ENCODE measurements at regions not wholly inside any gene's neighbourhood (a gene's known extent, or its start where the extent isn't known, plus 50 kb on each side); places are given as distances from the start of the nearest gene placed in this dataset.
A peak's percentile ranks its signal among the peaks of the same experiment; 100 is the strongest.

DNA sequence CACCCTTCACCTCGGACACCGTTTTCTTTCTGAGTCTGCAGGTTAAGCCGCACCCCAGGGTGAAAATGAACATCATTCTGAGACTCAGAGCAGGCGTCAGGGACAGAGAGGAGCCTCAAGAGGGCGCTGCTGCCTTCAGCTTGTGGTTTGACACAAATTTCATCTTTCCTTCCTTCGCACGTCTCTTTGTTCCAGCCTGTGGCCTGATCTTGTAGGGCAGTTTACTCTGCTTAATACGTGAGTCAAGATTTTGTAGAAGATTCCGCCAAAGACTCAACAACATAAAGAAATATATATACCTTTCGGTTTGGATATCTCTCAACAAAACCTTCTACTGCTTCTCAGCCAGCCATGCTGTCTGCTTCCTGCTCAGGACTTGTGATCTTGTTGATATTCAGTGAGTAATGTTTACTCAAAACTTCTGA is 329.3 kb upstream of the OR4E1 start:
- ChIA-PET CTCF (interaction anchor here (0.7 to 2.4 kb wide), 11 partner anchors 10 to 567 kb away, joined by 3 to 9 read pairs (median 5); no protein-coding TSS in a partner anchor), POLR2A (interaction anchor here (0.7 to 2.3 kb wide), 8 partner anchors 9 to 553 kb away, joined by 3 to 8 read pairs (median 4); no protein-coding TSS in a partner anchor)
- Mint-ChIP-seq H3K36me3 (ENCODE audit: low read depth) (peaks cover 3% of the 10 kb centered on the region), H3K27me3 (no peaks in the 10 kb centered on the region), H3K4me3 (peak overlapping the region; percentile 66), H3K9me3 (no peaks in the 10 kb centered on the region), H3K4me1 (peaks cover 27% of the 10 kb centered on the region), H3K27ac (peak overlapping the region; percentile 73)
- peak; percentile 75 for DNase-seq

DNA sequence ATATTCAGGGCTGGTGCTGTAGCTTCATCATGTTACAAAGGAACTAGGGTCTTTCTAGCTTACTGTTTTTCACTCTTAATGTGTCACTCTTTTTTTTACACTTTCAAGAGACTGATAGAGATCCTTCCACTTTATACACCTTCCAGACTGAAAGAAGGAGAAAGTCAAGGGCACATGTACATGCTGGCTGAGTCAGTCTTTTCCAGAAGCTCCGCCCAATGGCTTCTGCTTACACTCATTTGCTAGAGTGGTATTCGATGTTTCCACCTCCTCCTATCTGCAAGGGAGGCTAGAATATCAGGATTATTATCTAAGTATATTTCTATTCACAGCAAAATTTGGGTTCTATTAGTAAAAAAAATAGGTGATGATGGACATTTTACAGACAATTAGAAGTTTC is 325.8 kb upstream of the OR4E1 start:
- Mint-ChIP-seq H3K27me3 (peaks cover 2% of the 10 kb centered on the region), H3K27ac (peak overlapping the region; percentile 61), H3K4me3 (peak overlapping the region; percentile 55), H3K4me1 (peaks cover 32% of the 10 kb centered on the region), H3K36me3 (ENCODE audit: low read depth) (peaks cover 4% of the 10 kb centered on the region), H3K9me3 (no peaks in the 10 kb centered on the region)
- ChIA-PET CTCF (interaction anchor here (1.1 to 2.5 kb wide), 8 partner anchors 9 to 571 kb away, joined by 3 to 16 read pairs (median 6); no protein-coding TSS in a partner anchor), POLR2A (interaction anchor here (0.6 to 3.6 kb wide), 8 partner anchors 42 to 567 kb away, joined by 3 to 15 read pairs (median 4); no protein-coding TSS in a partner anchor)
- DNase-seq = peak; percentile 23

DNA sequence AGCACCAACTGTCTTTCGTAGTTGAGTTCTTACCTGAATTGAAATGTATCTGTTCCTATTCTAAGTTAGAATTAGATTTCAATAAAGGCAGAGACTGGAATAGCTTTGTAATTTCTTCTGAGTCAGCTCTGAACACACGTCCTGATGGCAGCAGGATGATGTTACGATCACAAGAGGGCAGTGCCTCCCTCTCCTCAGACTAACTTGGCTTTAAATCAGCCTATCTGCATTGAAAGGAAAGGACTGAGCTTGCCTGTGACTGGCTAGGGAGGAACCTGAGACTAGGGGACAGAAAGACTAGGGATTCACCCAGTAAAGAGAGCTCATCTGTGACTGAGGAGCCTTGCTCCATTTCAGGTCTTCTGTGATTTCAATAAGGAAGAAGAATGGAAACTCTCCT is 323.7 kb upstream of the OR4E1 start:
- H3K4me1 Mint-ChIP-seq = peaks cover 27% of the 10 kb centered on the region
- H3K36me3 Mint-ChIP-seq (ENCODE audit: low read depth) = peaks cover 4% of the 10 kb centered on the region
- H3K4me3 Mint-ChIP-seq = peak overlapping the region; percentile 82
- peak; percentile 57 for DNase-seq
- H3K27ac Mint-ChIP-seq = peak overlapping the region; percentile 85
- H3K9me3 Mint-ChIP-seq = no peaks in the 10 kb centered on the region
- POLR2A ChIA-PET = interaction anchor here (0.8 to 3.6 kb wide), 16 partner anchors 9 to 573 kb away, joined by 3 to 21 read pairs (median 7); no protein-coding TSS in a partner anchor
- peaks cover 2% of the 10 kb centered on the region for H3K27me3 Mint-ChIP-seq
- CTCF ChIA-PET = interaction anchor here (0.6 to 11.6 kb wide), 23 partner anchors 10 to 876 kb away, joined by 3 to 106 read pairs (median 4); no protein-coding TSS in a partner anchor

DNA sequence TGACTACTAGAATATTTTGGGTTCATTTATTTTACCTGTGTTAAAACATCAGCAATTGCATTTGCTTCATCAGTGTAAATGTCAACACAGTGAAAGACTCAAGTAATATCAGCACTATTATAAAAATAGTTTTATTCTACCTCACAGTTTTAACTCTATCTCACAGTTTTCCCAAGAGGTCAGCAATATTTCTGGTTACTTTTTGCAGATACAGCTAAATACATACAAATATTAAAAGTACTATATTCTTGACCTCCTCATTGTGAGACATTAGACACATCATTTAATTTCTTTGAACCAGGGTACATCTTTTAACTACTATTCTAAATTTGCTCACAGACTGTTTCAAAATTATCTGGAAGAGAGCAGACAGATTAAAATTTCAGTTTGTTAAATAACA is 321.7 kb upstream of the OR4E1 start:
- peak overlapping the region; percentile 85 for H3K27ac Mint-ChIP-seq
- no peaks in the 10 kb centered on the region for H3K9me3 Mint-ChIP-seq
- ChIA-PET POLR2A (interaction anchor here (1.2 to 2.9 kb wide), 2 partner anchors 533 to 574 kb away, joined by 3 to 15 read pairs; no protein-coding TSS in a partner anchor), CTCF (interaction anchor here (1.1 to 11.6 kb wide), 3 partner anchors 17 to 561 kb away, joined by 3 to 106 read pairs (median 4); no protein-coding TSS in a partner anchor)
- H3K27me3 Mint-ChIP-seq = peaks cover 2% of the 10 kb centered on the region
- H3K4me3 Mint-ChIP-seq = no peak overlapping the region
- DNase-seq = no peak
- peaks cover 4% of the 10 kb centered on the region for H3K36me3 Mint-ChIP-seq (ENCODE audit: low read depth)
- peaks cover 29% of the 10 kb centered on the region for H3K4me1 Mint-ChIP-seq

DNA sequence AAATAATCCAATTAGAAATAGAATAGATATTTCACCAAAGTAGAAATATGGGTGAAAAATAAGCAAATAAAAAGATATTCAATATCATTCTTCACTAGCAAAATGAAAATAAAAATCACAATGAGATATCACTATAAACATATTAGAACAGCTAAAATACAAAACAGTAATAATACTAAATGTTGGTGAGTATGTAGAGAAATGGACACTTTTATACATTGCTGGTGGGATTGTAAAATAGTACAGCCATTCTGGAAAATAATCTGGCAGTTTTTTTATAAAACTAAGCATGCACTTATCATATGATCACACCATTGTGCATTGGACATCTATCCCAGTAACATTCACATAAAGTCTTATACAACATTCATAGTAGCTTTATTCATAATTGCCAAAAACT is 320.2 kb upstream of the OR4E1 start:
- Mint-ChIP-seq H3K27me3 (peaks cover 4% of the 10 kb centered on the region), H3K27ac (peak overlapping the region; percentile 36), H3K4me3 (no peak overlapping the region), H3K9me3 (no peaks in the 10 kb centered on the region), H3K4me1 (peaks cover 32% of the 10 kb centered on the region), H3K36me3 (ENCODE audit: low read depth) (peaks cover 4% of the 10 kb centered on the region)
- ChIA-PET CTCF (interaction anchor here (1.4 to 11.6 kb wide), 3 partner anchors 12 to 142 kb away, joined by 3 to 106 read pairs (median 4); no protein-coding TSS in a partner anchor), POLR2A (interaction anchor here (0.9 to 4.0 kb wide), 4 partner anchors 10 to 576 kb away, joined by 3 to 16 read pairs (median 4); no protein-coding TSS in a partner anchor)
- no peak for DNase-seq

DNA sequence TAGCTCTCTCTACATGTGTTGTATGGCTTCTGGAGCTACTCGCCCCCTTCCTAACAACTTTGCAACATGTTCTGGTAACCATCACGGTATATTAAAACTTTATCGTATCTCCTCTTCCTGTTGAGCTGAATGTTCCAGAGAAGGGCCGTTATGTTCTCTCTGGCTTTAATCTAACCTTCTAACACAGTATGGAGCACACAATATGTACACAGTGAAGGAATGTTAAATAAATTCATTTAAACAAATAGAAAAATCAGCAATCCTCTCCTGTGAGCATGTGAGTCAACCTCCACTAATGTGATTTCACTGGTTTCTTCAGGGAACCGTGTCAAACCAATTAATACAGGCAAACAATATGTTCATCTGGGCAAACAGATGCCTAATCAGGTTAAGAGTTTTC is 319.5 kb upstream of the OR4E1 start:
- H3K9me3 Mint-ChIP-seq = no peaks in the 10 kb centered on the region
- H3K27me3 Mint-ChIP-seq = peaks cover 4% of the 10 kb centered on the region
- peaks cover 37% of the 10 kb centered on the region for H3K4me1 Mint-ChIP-seq
- DNase-seq = no peak
- peak overlapping the region; percentile 42 for H3K4me3 Mint-ChIP-seq
- ChIA-PET POLR2A (interaction anchor here (0.9 to 4.0 kb wide), 5 partner anchors 10 to 568 kb away, joined by 3 to 16 read pairs (median 4); no protein-coding TSS in a partner anchor), CTCF (interaction anchor here (1.2 to 11.6 kb wide), 5 partner anchors 10 to 577 kb away, joined by 3 to 106 read pairs (median 4); no protein-coding TSS in a partner anchor)
- peaks cover 4% of the 10 kb centered on the region for H3K36me3 Mint-ChIP-seq (ENCODE audit: low read depth)
- peak overlapping the region; percentile 44 for H3K27ac Mint-ChIP-seq

DNA sequence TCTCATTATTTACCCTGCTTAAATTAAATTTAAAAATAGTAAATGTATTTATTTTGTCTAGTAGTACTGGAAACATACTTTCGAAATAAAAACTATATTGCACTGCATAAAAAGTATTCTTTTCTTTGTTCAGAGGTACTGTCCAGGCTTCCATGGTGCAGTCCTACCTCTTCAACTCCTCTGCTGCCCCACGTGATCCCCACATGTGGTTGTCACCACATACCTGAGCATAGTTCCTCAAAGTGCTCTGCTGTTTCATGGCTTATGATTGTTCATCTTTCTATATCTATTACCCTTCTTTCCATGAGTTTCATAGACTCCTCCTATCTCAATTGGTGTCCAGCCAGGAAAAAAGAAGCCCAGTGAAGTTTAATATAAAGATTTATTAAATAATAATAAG is 317.5 kb upstream of the OR4E1 start:
- no peaks in the 10 kb centered on the region for H3K9me3 Mint-ChIP-seq
- peak overlapping the region; percentile 62 for H3K4me3 Mint-ChIP-seq
- ChIA-PET CTCF (interaction anchor here (1.0 to 11.6 kb wide), 8 partner anchors 11 to 607 kb away, joined by 3 to 106 read pairs (median 6); partner anchors contain the start of genes ABHD4 and DAD1), POLR2A (interaction anchor here (0.6 to 4.0 kb wide), 7 partner anchors 11 to 576 kb away, joined by 3 to 16 read pairs (median 5); no protein-coding TSS in a partner anchor)
- H3K27ac Mint-ChIP-seq = peak overlapping the region; percentile 34
- H3K27me3 Mint-ChIP-seq = peaks cover 10% of the 10 kb centered on the region
- DNase-seq = peak; percentile 22
- no peaks in the 10 kb centered on the region for H3K36me3 Mint-ChIP-seq (ENCODE audit: low read depth)
- peaks cover 35% of the 10 kb centered on the region for H3K4me1 Mint-ChIP-seq

DNA sequence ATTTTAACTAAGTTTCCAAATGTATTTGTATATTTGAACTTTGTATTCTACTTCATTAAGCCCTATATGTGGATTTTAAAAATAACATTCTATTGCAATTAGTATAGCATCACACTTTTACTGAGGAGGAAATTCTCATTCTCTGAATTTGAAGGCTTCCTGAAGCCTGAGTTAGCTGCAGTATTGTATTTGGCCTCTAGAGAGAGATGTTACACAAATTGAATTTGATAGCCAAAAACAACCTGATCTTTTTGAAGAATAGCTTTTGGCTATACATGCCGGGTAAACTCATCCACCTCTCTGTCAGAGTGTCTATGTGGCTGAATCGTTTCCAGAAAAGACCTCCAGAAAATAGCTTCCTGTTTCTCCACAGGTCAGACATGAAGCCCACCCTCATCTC is 316.5 kb upstream of the OR4E1 start:
- H3K36me3 Mint-ChIP-seq (ENCODE audit: low read depth) = no peaks in the 10 kb centered on the region
- peaks cover 10% of the 10 kb centered on the region for H3K27me3 Mint-ChIP-seq
- no peaks in the 10 kb centered on the region for H3K9me3 Mint-ChIP-seq
- no peak for DNase-seq
- peaks cover 30% of the 10 kb centered on the region for H3K4me1 Mint-ChIP-seq
- peak overlapping the region; percentile 56 for H3K4me3 Mint-ChIP-seq
- CTCF ChIA-PET = interaction anchor here (1.0 to 11.6 kb wide), 9 partner anchors 9 to 599 kb away, joined by 3 to 106 read pairs (median 7); partner anchors contain the start of gene DAD1
- peak overlapping the region; percentile 64 for H3K27ac Mint-ChIP-seq
- POLR2A ChIA-PET = interaction anchor here (0.9 to 3.5 kb wide), 6 partner anchors 9 to 580 kb away, joined by 3 to 15 read pairs (median 6); no protein-coding TSS in a partner anchor

DNA sequence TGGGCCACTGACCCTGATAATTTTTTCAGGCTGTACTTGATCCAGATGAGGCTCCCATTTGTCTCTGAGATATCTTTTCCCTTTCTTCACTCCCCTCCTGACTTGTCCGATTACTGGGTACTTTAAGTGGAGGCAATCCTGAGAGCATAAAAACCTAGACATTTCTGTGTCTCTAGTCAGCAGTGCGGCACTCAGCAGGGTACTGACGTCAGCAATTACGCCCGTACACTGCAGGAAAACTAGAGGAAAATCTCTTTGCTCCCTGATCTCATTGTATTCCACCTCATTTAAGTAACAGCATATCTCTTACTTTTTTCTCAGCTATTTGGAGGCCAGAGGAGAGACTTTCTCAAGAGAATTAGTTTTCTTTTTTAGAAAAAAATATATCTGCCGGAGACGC is 315.5 kb upstream of the OR4E1 start:
- Mint-ChIP-seq H3K27me3 (peaks cover 10% of the 10 kb centered on the region), H3K36me3 (ENCODE audit: low read depth) (no peaks in the 10 kb centered on the region), H3K27ac (peak overlapping the region; percentile 61), H3K9me3 (no peaks in the 10 kb centered on the region), H3K4me1 (peaks cover 26% of the 10 kb centered on the region), H3K4me3 (peak overlapping the region; percentile 49)
- ChIA-PET POLR2A (interaction anchor here (1.2 to 3.5 kb wide), 3 partner anchors 8 to 12 kb away, joined by 3 to 15 read pairs (median 4); no protein-coding TSS in a partner anchor), CTCF (interaction anchor here (1.6 to 11.6 kb wide), 3 partner anchors 10 to 51 kb away, joined by 7 to 106 read pairs (median 8); no protein-coding TSS in a partner anchor)
- DNase-seq = no peak

DNA sequence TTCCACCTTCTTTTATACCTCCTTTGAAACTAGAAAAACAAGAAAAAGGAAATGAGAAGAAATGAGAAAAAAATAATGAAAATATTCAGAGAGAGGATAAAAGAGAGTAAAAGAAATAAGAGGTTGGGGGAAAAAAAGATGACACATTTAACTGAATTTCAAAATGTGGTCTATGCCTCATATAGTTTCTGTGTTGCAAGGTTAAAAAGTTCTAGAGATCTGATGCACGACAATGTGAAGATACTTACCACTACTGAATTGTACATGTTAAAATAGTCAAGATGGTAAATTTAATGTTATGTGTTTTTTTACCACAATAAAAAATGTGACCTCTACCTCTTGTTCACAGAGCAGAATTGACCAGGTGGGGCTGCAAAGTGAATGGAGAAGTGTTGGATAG is 314.8 kb upstream of the OR4E1 start:
- no peak for DNase-seq
- Mint-ChIP-seq H3K27me3 (peaks cover 10% of the 10 kb centered on the region), H3K4me3 (no peak overlapping the region), H3K27ac (peak overlapping the region; percentile 72), H3K36me3 (ENCODE audit: low read depth) (no peaks in the 10 kb centered on the region), H3K4me1 (peaks cover 24% of the 10 kb centered on the region), H3K9me3 (no peaks in the 10 kb centered on the region)
- CTCF ChIA-PET = interaction anchor here (0.7 to 11.6 kb wide), 5 partner anchors 10 to 835 kb away, joined by 3 to 106 read pairs (median 7); no protein-coding TSS in a partner anchor
- POLR2A ChIA-PET = interaction anchor here (1.2 to 3.5 kb wide), 4 partner anchors 9 to 543 kb away, joined by 3 to 15 read pairs (median 4); no protein-coding TSS in a partner anchor

DNA sequence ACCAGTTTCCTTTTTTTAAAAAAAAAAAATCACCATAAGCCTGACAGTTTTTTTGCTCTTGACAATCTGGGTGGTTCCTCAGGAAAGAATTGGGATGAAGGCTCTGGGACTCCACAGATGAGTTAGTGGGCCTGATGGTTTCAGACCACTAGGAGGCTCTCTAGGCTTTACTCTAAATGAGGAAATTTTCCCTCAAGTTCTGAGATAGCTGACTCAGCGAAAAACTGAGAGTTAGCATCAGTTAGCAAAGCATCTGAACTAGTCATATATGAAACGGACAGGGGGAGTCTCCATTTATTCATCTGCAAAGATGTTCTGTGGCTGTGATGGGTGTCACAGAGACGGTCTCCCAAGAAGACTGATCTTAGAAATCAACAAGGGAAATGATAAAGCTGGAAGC is 314.3 kb upstream of the OR4E1 start:
- ChIA-PET POLR2A (interaction anchor here (1.2 to 3.5 kb wide), 4 partner anchors 8 to 544 kb away, joined by 3 to 15 read pairs (median 4); no protein-coding TSS in a partner anchor), CTCF (interaction anchor here (0.7 to 11.6 kb wide), 6 partner anchors 9 to 835 kb away, joined by 3 to 106 read pairs (median 6); no protein-coding TSS in a partner anchor)
- Mint-ChIP-seq H3K36me3 (ENCODE audit: low read depth) (no peaks in the 10 kb centered on the region), H3K27me3 (peaks cover 10% of the 10 kb centered on the region), H3K27ac (peak overlapping the region; percentile 72), H3K4me1 (peaks cover 24% of the 10 kb centered on the region), H3K9me3 (no peaks in the 10 kb centered on the region), H3K4me3 (no peak overlapping the region)
- DNase-seq = no peak

DNA sequence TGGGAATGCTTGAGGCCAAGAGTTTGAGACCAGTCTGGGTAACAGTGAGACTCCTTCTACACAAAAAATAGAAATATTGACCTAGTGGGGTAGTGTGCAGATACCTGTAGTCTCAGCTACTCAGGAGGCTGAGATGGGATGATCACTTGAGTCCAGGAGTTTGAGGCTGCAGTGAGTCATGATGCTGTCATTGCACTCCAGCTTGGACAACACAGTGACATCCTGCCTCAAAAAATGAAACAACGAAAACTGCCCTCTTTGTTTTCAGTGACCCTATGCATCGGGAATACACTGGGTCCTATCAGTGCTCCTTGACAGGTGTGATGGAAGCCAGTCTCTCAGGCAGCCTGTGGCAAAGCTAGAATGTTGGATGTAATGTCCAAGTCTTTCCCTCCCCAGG is 311.5 kb upstream of the OR4E1 start:
- no peak for DNase-seq
- CTCF ChIA-PET = no interaction called here
- H3K27ac Mint-ChIP-seq = no peak overlapping the region
- no peak overlapping the region for H3K4me3 Mint-ChIP-seq
- peaks cover 12% of the 10 kb centered on the region for H3K27me3 Mint-ChIP-seq
- H3K36me3 Mint-ChIP-seq (ENCODE audit: low read depth) = no peaks in the 10 kb centered on the region
- peaks cover 21% of the 10 kb centered on the region for H3K4me1 Mint-ChIP-seq
- H3K9me3 Mint-ChIP-seq = no peaks in the 10 kb centered on the region
- POLR2A ChIA-PET = no interaction called here

DNA sequence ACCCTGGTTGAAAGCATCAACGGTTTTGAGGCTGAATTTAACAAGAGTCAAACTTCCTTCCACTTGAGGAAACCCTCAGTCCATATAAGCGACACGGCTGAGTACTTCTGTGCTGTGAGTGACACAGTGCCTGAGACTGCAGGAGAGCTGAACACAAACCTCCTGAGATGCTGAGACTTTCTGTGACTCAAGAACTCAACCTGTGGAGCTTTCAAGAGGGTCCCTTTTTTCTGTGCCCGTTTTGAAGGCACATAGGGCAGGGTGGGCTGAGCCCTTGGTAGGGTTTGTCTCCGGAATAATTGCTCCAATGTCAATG is 305.3 kb upstream of the OR4E1 start:
- POLR2A ChIA-PET = interaction anchor here (1.0 to 3.4 kb wide), 9 partner anchors 10 to 590 kb away, joined by 3 to 15 read pairs (median 3); no protein-coding TSS in a partner anchor
- Mint-ChIP-seq H3K4me3 (peak overlapping the region; percentile 63), H3K27ac (peak overlapping the region; percentile 71)

More for the DNA sequence above, 305.3 kb upstream of the OR4E1 start:
- peaks cover 16% of the 10 kb centered on the region for H3K27me3 Mint-ChIP-seq
- DNase-seq = no peak
- CTCF ChIA-PET = interaction anchor here (0.7 to 3.1 kb wide), 27 partner anchors 13 to 675 kb away, joined by 3 to 106 read pairs (median 4); no protein-coding TSS in a partner anchor
- H3K36me3 Mint-ChIP-seq (ENCODE audit: low read depth) = no peaks in the 10 kb centered on the region
- no peaks in the 10 kb centered on the region for H3K9me3 Mint-ChIP-seq
- peaks cover 22% of the 10 kb centered on the region for H3K4me1 Mint-ChIP-seq
